ENCODE measurements at regions not wholly inside any gene's neighbourhood (a gene's known extent, or its start where the extent isn't known, plus 50 kb on each side); places are given as distances from the start of the nearest gene placed in this dataset.

- DNase-seq, result no peak
These were observed 92.6 kb downstream of the EMP1 start for GRCh38 chr12:13288937-13289652.

GRCh38 chr12:13288501-13288900 lies 92.0 kb downstream of the EMP1 start:
- DNase-seq, result no peak

- no peak for DNase-seq
These were observed 87.3 kb downstream of the EMP1 start for GRCh38 chr12:13283867-13284266.

- no peak for DNase-seq
These were observed 86.3 kb downstream of the EMP1 start for GRCh38 chr12:13282861-13283260.

- DNase-seq, result peak; percentile 78
These were observed 81.8 kb downstream of the EMP1 start for GRCh38 chr12:13278249-13278787.

GRCh38 chr12:13277293-13277692 lies 80.8 kb downstream of the EMP1 start:
- DNase-seq, result no peak

- no peak for DNase-seq
These were observed 78.9 kb downstream of the EMP1 start for GRCh38 chr12:13275241-13276085.

- no peak for DNase-seq
These were observed 77.3 kb downstream of the EMP1 start for GRCh38 chr12:13273850-13274249.

- no peak for DNase-seq
These were observed 76.6 kb downstream of the EMP1 start for GRCh38 chr12:13273097-13273496.

- DNase-seq, result no peak
These were observed 74.3 kb downstream of the EMP1 start for GRCh38 chr12:13270817-13271216.

Data from muscle of arm (tissue), 1 donor.